Activated naive CD4-positive, alpha-beta T cell treated with anti-CD3 and anti-CD28 coated beads, Interleukin-2, amount 50 U/mL, for 72 hours (primary cell): ENCODE measurements at regions not wholly inside any gene's neighbourhood (a gene's known extent, or its start where the extent isn't known, plus 50 kb on each side); places are given as distances from the start of the nearest gene placed in this dataset.
"Not testable (repeated sequence)": the region's sequence is repeated elsewhere in the genome, so short reads cannot be mapped to it uniquely, and the experiment has no call there.

Experiments used
- ATAC-seq, 2 donors: fragments of 150-1000 bp; cut with Tn5 transposase; 2 replicates each; pipeline ENCODE4 v1.10.0; 2021; ENCODE audit warnings: mild to moderate bottlenecking in 2 of 2, moderate library complexity in 2 of 2
- DNase-seq, 2 donors: peaks; one replicate each; pipeline ENCODE4 v3.0.0; 2021 to 2022; ENCODE audit warnings: low spot score in 2 of 2
- H3K27ac Mint-ChIP-seq, 2 donors: one replicate each; pipeline ENCODE4 v1.8.0; 2022; ENCODE audit warnings: mild to moderate bottlenecking in 2 of 2, mixed read lengths in 2 of 2
- H3K36me3 Mint-ChIP-seq, 2 donors: one replicate each; pipeline ENCODE4 v1.8.0; 2022; ENCODE audit warnings: mixed read lengths in 2 of 2
- H3K9me3 Mint-ChIP-seq, 2 donors: one replicate each; pipeline ENCODE4 v1.8.0; 2022; ENCODE audit warnings: mixed read lengths in 2 of 2

GRCh38 chr1:173257805-173258204 is 50.7 kb upstream of the TNFSF4 start:
- H3K9me3 Mint-ChIP-seq, result peaks cover 21 to 24% of the 10 kb centered on the region in 2 donors
- ATAC-seq, result no peak

GRCh38 chr1:173258479-173259264 is 51.5 kb upstream of the TNFSF4 start:
- peaks cover 21 to 24% of the 10 kb centered on the region in 2 donors for H3K9me3 Mint-ChIP-seq

More at GRCh38 chr1:173257805-173258204, 50.7 kb upstream of the TNFSF4 start:
- H3K27ac Mint-ChIP-seq, result no peak overlapping the region
- peaks cover 21 to 30% of the 10 kb centered on the region in 2 donors for H3K36me3 Mint-ChIP-seq
- no peak for DNase-seq

GRCh38 chr1:173260329-173260728 is 53.2 kb upstream of the TNFSF4 start:
- H3K9me3 Mint-ChIP-seq, result peaks cover 21 to 24% of the 10 kb centered on the region in 2 donors
- not testable (repeated sequence) for DNase-seq, H3K27ac Mint-ChIP-seq, ATAC-seq
- peaks cover 21 to 30% of the 10 kb centered on the region in 2 donors for H3K36me3 Mint-ChIP-seq

More at GRCh38 chr1:173258479-173259264, 51.5 kb upstream of the TNFSF4 start:
- H3K27ac Mint-ChIP-seq, result no peak overlapping the region
- no peak for DNase-seq
- no peak for ATAC-seq
- H3K36me3 Mint-ChIP-seq, result peaks cover 21 to 30% of the 10 kb centered on the region in 2 donors

GRCh38 chr1:173266841-173267240 is 59.7 kb upstream of the TNFSF4 start:
- H3K27ac Mint-ChIP-seq, result no peak overlapping the region
- H3K36me3 Mint-ChIP-seq, result no peaks in the 10 kb centered on the region
- ATAC-seq, result no peak
- DNase-seq, result no peak
- peaks cover 0 to 3% of the 10 kb centered on the region in 2 donors for H3K9me3 Mint-ChIP-seq

- no peak overlapping the region for H3K27ac Mint-ChIP-seq
- no peaks in the 10 kb centered on the region for H3K36me3 Mint-ChIP-seq
- H3K9me3 Mint-ChIP-seq, result no peaks in the 10 kb centered on the region
- no peak for DNase-seq
- ATAC-seq, result no peak
Measured at GRCh38 chr1:173267453-173267945, 60.4 kb upstream of the TNFSF4 start.

- Mint-ChIP-seq H3K27ac (no peak overlapping the region), H3K36me3 (no peaks in the 10 kb centered on the region), H3K9me3 (no peaks in the 10 kb centered on the region)
- no peak for ATAC-seq
- no peak for DNase-seq
Measured at GRCh38 chr1:173268261-173268660, 61.1 kb upstream of the TNFSF4 start.

GRCh38 chr1:173268786-173269277 is 61.7 kb upstream of the TNFSF4 start:
- no peaks in the 10 kb centered on the region for H3K36me3 Mint-ChIP-seq
- ATAC-seq, result no peak
- H3K27ac Mint-ChIP-seq, result no peak overlapping the region
- DNase-seq, result no peak
- H3K9me3 Mint-ChIP-seq, result no peaks in the 10 kb centered on the region

GRCh38 chr1:173269490-173270230 is 62.5 kb upstream of the TNFSF4 start:
- DNase-seq (no peak), ATAC-seq (no peak)
- Mint-ChIP-seq H3K27ac (no peak overlapping the region), H3K36me3 (no peaks in the 10 kb centered on the region), H3K9me3 (no peaks in the 10 kb centered on the region)

GRCh38 chr1:173270243-173270642 is 63.1 kb upstream of the TNFSF4 start:
- Mint-ChIP-seq H3K27ac (no peak overlapping the region), H3K36me3 (no peaks in the 10 kb centered on the region), H3K9me3 (no peaks in the 10 kb centered on the region)
- ATAC-seq, result no peak
- no peak for DNase-seq

- not testable (repeated sequence) for H3K36me3 Mint-ChIP-seq, DNase-seq, ATAC-seq, H3K27ac Mint-ChIP-seq, H3K9me3 Mint-ChIP-seq
Measured at GRCh38 chr1:173271021-173271420, 63.9 kb upstream of the TNFSF4 start.

GRCh38 chr1:173275496-173275895 is 68.4 kb upstream of the TNFSF4 start:
- DNase-seq, result no peak
- no peak for ATAC-seq
- no peak overlapping the region for H3K27ac Mint-ChIP-seq
- H3K36me3 Mint-ChIP-seq, result no peaks in the 10 kb centered on the region
- no peaks in the 10 kb centered on the region for H3K9me3 Mint-ChIP-seq

GRCh38 chr1:173276922-173277800 is 70.0 kb upstream of the TNFSF4 start:
- no peaks in the 10 kb centered on the region for H3K9me3 Mint-ChIP-seq
- ATAC-seq, result peak; percentile 90 to 99
- no peaks in the 10 kb centered on the region for H3K36me3 Mint-ChIP-seq
- no peak overlapping the region for H3K27ac Mint-ChIP-seq
- DNase-seq, result no peak

GRCh38 chr1:173280899-173281660 is 73.9 kb upstream of the TNFSF4 start:
- no peak for DNase-seq
- H3K27ac Mint-ChIP-seq, result no peak overlapping the region
- H3K9me3 Mint-ChIP-seq, result no peaks in the 10 kb centered on the region
- no peaks in the 10 kb centered on the region for H3K36me3 Mint-ChIP-seq
- ATAC-seq, result no peak

GRCh38 chr1:173285048-173285447 is 77.9 kb upstream of the TNFSF4 start:
- ATAC-seq (no peak), DNase-seq (no peak)
- H3K36me3 Mint-ChIP-seq, result no peaks in the 10 kb centered on the region
- H3K9me3 Mint-ChIP-seq, result no peaks in the 10 kb centered on the region
- H3K27ac Mint-ChIP-seq, result no peak overlapping the region

GRCh38 chr1:173287785-173288184 is 80.7 kb upstream of the TNFSF4 start:
- peaks cover 0 to 16% of the 10 kb centered on the region in 2 donors for H3K9me3 Mint-ChIP-seq
- peaks cover 6 to 22% of the 10 kb centered on the region in 2 donors for H3K36me3 Mint-ChIP-seq
- no peak overlapping the region for H3K27ac Mint-ChIP-seq
- ATAC-seq (no peak), DNase-seq (no peak)

- Mint-ChIP-seq H3K36me3 (peaks cover 6 to 37% of the 10 kb centered on the region in 2 donors), H3K27ac (no peak overlapping the region), H3K9me3 (peaks cover 0 to 27% of the 10 kb centered on the region in 2 donors)
- no peak for DNase-seq
- no peak for ATAC-seq
Measured at GRCh38 chr1:173293756-173294155, 86.6 kb upstream of the TNFSF4 start.
